MCF 10A (cell line): ENCODE measurements at regions not wholly inside any gene's neighbourhood (a gene's known extent, or its start where the extent isn't known, plus 50 kb on each side); places are given as distances from the start of the nearest gene placed in this dataset.

Source experiments
- BruUV-seq: library from RNA; stranded (reverse); fragments of 400-500 nt; replicated peaks from 2 replicates; lab custom pipeline; 2021; lab: Mats Ljungman, UMichigan
- CTCF ChIA-PET: fragments of 300-600 bp; sonication (Branson Sonifier 250); formaldehyde crosslinking; extraction: SDS; loops from one replicate; lab custom pipeline; 2021; ENCODE audit warnings: antibody characterized with exemption, inconsistent platforms; lab: Yijun Ruan, JAX
- POLR2A ChIA-PET: fragments of 300-600, 350-650 bp; sonication (Branson Sonifier 250); formaldehyde crosslinking; extraction: SDS; loops from one replicate; lab custom pipeline; 2020; ENCODE audit warnings: antibody characterized with exemption, inconsistent platforms; lab: Yijun Ruan, JAX
- DNase-seq: peaks from one replicate; pipeline ENCODE4 v3.0.0-alpha.2; 2018; ENCODE audit not compliant: unreplicated experiment
- H3K27ac Mint-ChIP-seq: one replicate; pipeline ENCODE4 v1.8.0; 2022; ENCODE audit warnings: mild to moderate bottlenecking, low read depth, mixed read lengths; ENCODE audit not compliant: unreplicated experiment
- H3K27me3 Mint-ChIP-seq: one replicate; pipeline ENCODE4 v1.8.0; 2022; ENCODE audit warnings: mixed read lengths; ENCODE audit not compliant: insufficient read depth, unreplicated experiment
- H3K36me3 Mint-ChIP-seq: one replicate; pipeline ENCODE4 v1.8.0; 2022; ENCODE audit warnings: mild to moderate bottlenecking, moderate library complexity, mixed read lengths; ENCODE audit not compliant: insufficient read depth, unreplicated experiment
- H3K4me1 Mint-ChIP-seq: one replicate; pipeline ENCODE4 v1.8.0; 2022; ENCODE audit warnings: mixed read lengths; ENCODE audit not compliant: insufficient read depth, unreplicated experiment
- H3K4me3 Mint-ChIP-seq: one replicate; pipeline ENCODE4 v1.8.0; 2022; ENCODE audit warnings: mild to moderate bottlenecking, moderate library complexity, mixed read lengths; ENCODE audit not compliant: unreplicated experiment
- H3K9me3 Mint-ChIP-seq: one replicate; pipeline ENCODE4 v1.8.0; 2022; ENCODE audit warnings: mixed read lengths; ENCODE audit not compliant: unreplicated experiment
- CTCF ChIP-seq: fragments of 200-600 bp; IDR thresholded peaks from one replicate; pipeline ENCODE4 v1.8.0; 2022; ENCODE audit warnings: antibody characterized with exemption, mild to moderate bottlenecking; ENCODE audit not compliant: unreplicated experiment
- intact Hi-C: fragments of 100-400 bp; cut with micrococcal nuclease; formaldehyde crosslinking; loops from 2 replicates; pipeline ENCODE4 v1.14.1; 2022

DNA sequence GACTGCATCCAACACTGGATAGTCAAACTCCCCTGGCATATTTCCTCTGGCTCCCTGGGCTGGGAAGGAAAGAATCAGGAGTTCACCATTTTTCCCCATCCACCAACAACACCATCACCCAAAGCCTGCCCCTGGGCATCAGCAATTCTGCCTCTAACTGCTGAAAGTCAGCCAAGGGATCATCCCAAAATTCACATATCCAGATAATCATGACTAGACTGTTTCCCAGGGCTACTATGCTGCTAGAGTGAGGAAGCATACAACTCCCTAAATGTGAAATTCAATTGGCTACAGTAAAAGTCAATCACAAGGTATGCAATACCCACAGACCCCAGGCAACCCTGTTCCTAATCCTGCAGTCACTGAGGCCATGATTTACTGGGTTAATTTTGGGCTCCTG lies 230.6 kb downstream of the C16orf95 start:
- no peak overlapping the region for H3K4me3 Mint-ChIP-seq
- BruUV-seq = no TSS peak
- no peak overlapping the region for H3K27ac Mint-ChIP-seq
- peaks cover 11% of the 10 kb centered on the region for H3K9me3 Mint-ChIP-seq
- H3K4me1 Mint-ChIP-seq = no peaks in the 10 kb centered on the region
- intact Hi-C loops = no loop called here
- ChIA-PET POLR2A (no interaction called here), CTCF (interaction anchor here (0.7 kb wide), 1 partner anchor 121 kb away, joined by 3 read pairs; no protein-coding TSS in a partner anchor)
- H3K27me3 Mint-ChIP-seq = no peaks in the 10 kb centered on the region
- no peak for TF ChIP-seq CTCF
- DNase-seq = no peak
- no peaks in the 10 kb centered on the region for H3K36me3 Mint-ChIP-seq

GRCh38 chr16:87092958-87093357 lies 224.2 kb downstream of the C16orf95 start:
- intact Hi-C loops = no loop called here
- Mint-ChIP-seq H3K4me3 (no peak overlapping the region), H3K27ac (no peak overlapping the region), H3K36me3 (no peaks in the 10 kb centered on the region), H3K9me3 (no peaks in the 10 kb centered on the region), H3K27me3 (peaks cover 37% of the 10 kb centered on the region), H3K4me1 (no peaks in the 10 kb centered on the region)
- DNase-seq = no peak
- BruUV-seq = no TSS peak
- TF ChIP-seq CTCF = no peak
- CTCF ChIA-PET = no interaction called here
- POLR2A ChIA-PET = interaction anchor here (0.6 kb wide), 1 partner anchor 377 kb away, joined by 3 read pairs; no protein-coding TSS in a partner anchor

- no peak overlapping the region for H3K27ac Mint-ChIP-seq
- BruUV-seq = no TSS peak
- DNase-seq = no peak
- no peaks in the 10 kb centered on the region for H3K4me1 Mint-ChIP-seq
- POLR2A ChIA-PET = no interaction called here
- no peaks in the 10 kb centered on the region for H3K36me3 Mint-ChIP-seq
- no peaks in the 10 kb centered on the region for H3K9me3 Mint-ChIP-seq
- H3K27me3 Mint-ChIP-seq = peaks cover 47% of the 10 kb centered on the region
- H3K4me3 Mint-ChIP-seq = no peak overlapping the region
- intact Hi-C loops = no loop called here
- CTCF ChIA-PET = no interaction called here
- TF ChIP-seq CTCF = no peak
Measured at GRCh38 chr16:87093804-87094555, 223.2 kb downstream of the C16orf95 start.

DNA sequence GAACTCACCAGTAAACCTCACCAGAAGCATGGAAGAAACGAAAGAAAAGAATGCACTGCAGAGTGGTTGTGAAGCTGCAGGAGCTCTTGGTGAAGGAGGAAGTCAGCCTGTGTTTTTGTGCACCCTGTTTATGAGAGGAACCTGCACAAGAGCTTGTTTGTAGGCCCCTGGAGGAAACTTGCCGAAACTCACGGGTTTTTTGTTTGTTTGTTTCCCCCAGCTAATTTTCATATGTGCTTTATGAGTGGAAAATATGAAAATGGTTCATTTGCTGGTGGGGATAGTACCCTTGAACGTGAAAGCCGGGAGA lies 222.7 kb downstream of the C16orf95 start:
- ChIA-PET CTCF (no interaction called here), POLR2A (no interaction called here)
- peaks cover 49% of the 10 kb centered on the region for H3K27me3 Mint-ChIP-seq
- no peaks in the 10 kb centered on the region for H3K36me3 Mint-ChIP-seq
- BruUV-seq = no TSS peak
- no peak overlapping the region for H3K27ac Mint-ChIP-seq
- H3K4me1 Mint-ChIP-seq = no peaks in the 10 kb centered on the region
- DNase-seq = no peak
- TF ChIP-seq CTCF = no peak
- H3K4me3 Mint-ChIP-seq = no peak overlapping the region
- no peaks in the 10 kb centered on the region for H3K9me3 Mint-ChIP-seq
- intact Hi-C loops = no loop called here
